Type B pancreatic cell (in vitro differentiated cells): ENCODE measurements at regions not wholly inside any gene's neighbourhood (a gene's known extent, or its start where the extent isn't known, plus 50 kb on each side); places are given as distances from the start of the nearest gene placed in this dataset.

ENCODE experiments used
- DNase-seq: peaks from one replicate; pipeline ENCODE4 v3.0.0; 2021; ENCODE audit warnings: mixed read lengths; ENCODE audit not compliant: unreplicated experiment; ENCODE audit errors: extremely low spot score
- H3K27ac Mint-ChIP-seq: 2 replicates; pipeline ENCODE4 v1.8.0; 2021; ENCODE audit warnings: mild to moderate bottlenecking, mixed read lengths
- H3K27me3 Mint-ChIP-seq: 2 replicates; pipeline ENCODE4 v1.8.0; 2021; ENCODE audit warnings: mixed read lengths
- H3K36me3 Mint-ChIP-seq: 2 replicates; pipeline ENCODE4 v1.8.0; 2021; ENCODE audit warnings: mixed read lengths
- H3K4me1 Mint-ChIP-seq: one replicate; pipeline ENCODE4 v1.8.0; 2021; ENCODE audit warnings: mixed read lengths; ENCODE audit not compliant: unreplicated experiment
- H3K4me3 Mint-ChIP-seq: 2 replicates; pipeline ENCODE4 v1.8.0; 2021; ENCODE audit warnings: mild to moderate bottlenecking, mixed read lengths
- H3K9me3 Mint-ChIP-seq: 2 replicates; pipeline ENCODE4 v1.8.0; 2021; ENCODE audit warnings: mixed read lengths
- CTCF ChIP-seq: fragments of 200-600 bp; sonication (generic); conservative IDR thresholded peaks from 2 replicates; pipeline ENCODE4 v1.5.0; 2021; ENCODE audit warnings: antibody characterized with exemption, mild to moderate bottlenecking

GRCh38 chr3:147544290-147544689 lies 135.1 kb downstream of the ZIC1 start:
- DNase-seq = no peak
- H3K4me1 Mint-ChIP-seq = no peaks in the 10 kb centered on the region
- no peaks in the 10 kb centered on the region for H3K9me3 Mint-ChIP-seq
- no peaks in the 10 kb centered on the region for H3K27me3 Mint-ChIP-seq
- H3K4me3 Mint-ChIP-seq = no peak overlapping the region
- no peaks in the 10 kb centered on the region for H3K36me3 Mint-ChIP-seq
- H3K27ac Mint-ChIP-seq = no peak overlapping the region
- no peak for TF ChIP-seq CTCF

GRCh38 chr3:147551491-147551890 lies 142.3 kb downstream of the ZIC1 start:
- TF ChIP-seq CTCF = no peak
- Mint-ChIP-seq H3K27ac (no peak overlapping the region), H3K36me3 (no peaks in the 10 kb centered on the region), H3K27me3 (no peaks in the 10 kb centered on the region), H3K4me3 (no peak overlapping the region), H3K4me1 (no peaks in the 10 kb centered on the region), H3K9me3 (no peaks in the 10 kb centered on the region)
- DNase-seq = no peak

GRCh38 chr3:147554332-147554731 lies 145.2 kb downstream of the ZIC1 start:
- no peaks in the 10 kb centered on the region for H3K36me3 Mint-ChIP-seq
- H3K4me1 Mint-ChIP-seq = no peaks in the 10 kb centered on the region
- no peak for TF ChIP-seq CTCF
- H3K27ac Mint-ChIP-seq = no peak overlapping the region
- H3K9me3 Mint-ChIP-seq = no peaks in the 10 kb centered on the region
- H3K4me3 Mint-ChIP-seq = no peak overlapping the region
- no peak for DNase-seq
- H3K27me3 Mint-ChIP-seq = no peaks in the 10 kb centered on the region

GRCh38 chr3:147572970-147573340 lies 163.8 kb downstream of the ZIC1 start:
- Mint-ChIP-seq H3K9me3 (no peaks in the 10 kb centered on the region), H3K36me3 (no peaks in the 10 kb centered on the region), H3K27me3 (no peaks in the 10 kb centered on the region), H3K4me3 (no peak overlapping the region), H3K27ac (no peak overlapping the region), H3K4me1 (no peaks in the 10 kb centered on the region)
- no peak for DNase-seq
- TF ChIP-seq CTCF = no peak

GRCh38 chr3:147574621-147575020 lies 165.5 kb downstream of the ZIC1 start:
- H3K27me3 Mint-ChIP-seq = no peaks in the 10 kb centered on the region
- DNase-seq = no peak
- no peaks in the 10 kb centered on the region for H3K4me1 Mint-ChIP-seq
- no peak for TF ChIP-seq CTCF
- H3K27ac Mint-ChIP-seq = no peak overlapping the region
- no peaks in the 10 kb centered on the region for H3K9me3 Mint-ChIP-seq
- H3K4me3 Mint-ChIP-seq = no peak overlapping the region
- H3K36me3 Mint-ChIP-seq = no peaks in the 10 kb centered on the region

- Mint-ChIP-seq H3K36me3 (no peaks in the 10 kb centered on the region), H3K27me3 (no peaks in the 10 kb centered on the region), H3K27ac (no peak overlapping the region), H3K4me1 (no peaks in the 10 kb centered on the region), H3K4me3 (no peak overlapping the region), H3K9me3 (no peaks in the 10 kb centered on the region)
- TF ChIP-seq CTCF = no peak
- DNase-seq = no peak
These were observed 166.2 kb downstream of the ZIC1 start for GRCh38 chr3:147575391-147575790.
